ENCODE measurements at regions not wholly inside any gene's neighbourhood (a gene's known extent, or its start where the extent isn't known, plus 50 kb on each side); places are given as distances from the start of the nearest gene placed in this dataset.
"Not testable (repeated sequence)": the region's sequence is repeated elsewhere in the genome, so short reads cannot be mapped to it uniquely, and the experiment has no call there.

- DNase-seq (ENCODE audit: low read depth) = no peak
- H3K4me3 ChIP-seq (ENCODE audit: low read depth, low read length) = no peak overlapping the region
- TF ChIP-seq CTCF (IDR thresholded peaks at IDR 0.05; ENCODE audit: insufficient read depth, low read length) = no peak
Measured at GRCh38 chr15:77897896-77898406, 179.6 kb downstream of the TBC1D2B start.

GRCh38 chr15:77897113-77897895 is 180.2 kb downstream of the TBC1D2B start:
- not testable (repeated sequence) for DNase-seq (ENCODE audit: low read depth); H3K4me3 ChIP-seq (ENCODE audit: low read depth, low read length)

GRCh38 chr15:77896147-77897112 is 181.1 kb downstream of the TBC1D2B start:
- not testable (repeated sequence) for H3K4me3 ChIP-seq (ENCODE audit: low read depth, low read length); DNase-seq (ENCODE audit: low read depth)

- TF ChIP-seq CTCF (IDR thresholded peaks at IDR 0.05; ENCODE audit: insufficient read depth, low read length) = no peak
- no peak for DNase-seq (ENCODE audit: low read depth)
- no peak overlapping the region for H3K4me3 ChIP-seq (ENCODE audit: low read depth, low read length)
Measured at GRCh38 chr15:77895742-77896141, 181.8 kb downstream of the TBC1D2B start.

GRCh38 chr15:77895145-77895544 is 182.4 kb downstream of the TBC1D2B start:
- not testable (repeated sequence) for DNase-seq (ENCODE audit: low read depth); H3K4me3 ChIP-seq (ENCODE audit: low read depth, low read length)

- H3K4me3 ChIP-seq (ENCODE audit: low read depth, low read length); DNase-seq (ENCODE audit: low read depth): not testable (repeated sequence)
Measured at GRCh38 chr15:77893671-77894640, 183.6 kb downstream of the TBC1D2B start.

GRCh38 chr15:77893246-77893645 is 184.3 kb downstream of the TBC1D2B start:
- H3K4me3 ChIP-seq (ENCODE audit: low read depth, low read length); DNase-seq (ENCODE audit: low read depth): not testable (repeated sequence)

GRCh38 chr15:77892335-77892734 is 185.2 kb downstream of the TBC1D2B start:
- DNase-seq (ENCODE audit: low read depth) = no peak
- TF ChIP-seq CTCF (IDR thresholded peaks at IDR 0.05; ENCODE audit: insufficient read depth, low read length) = no peak
- no peak overlapping the region for H3K4me3 ChIP-seq (ENCODE audit: low read depth, low read length)

GRCh38 chr15:77891862-77892261 is 185.6 kb downstream of the TBC1D2B start:
- not testable (repeated sequence) for DNase-seq (ENCODE audit: low read depth); H3K4me3 ChIP-seq (ENCODE audit: low read depth, low read length)

- not testable (repeated sequence) for H3K4me3 ChIP-seq (ENCODE audit: low read depth, low read length)
- DNase-seq (ENCODE audit: low read depth) = peak; percentile 33
Measured at GRCh38 chr15:77890911-77891801, 186.4 kb downstream of the TBC1D2B start.

GRCh38 chr15:77889828-77890725 is 187.4 kb downstream of the TBC1D2B start:
- not testable (repeated sequence) for DNase-seq (ENCODE audit: low read depth); H3K4me3 ChIP-seq (ENCODE audit: low read depth, low read length)
